GM12865 (cell line): ENCODE measurements at regions not wholly inside any gene's neighbourhood (a gene's known extent, or its start where the extent isn't known, plus 50 kb on each side); places are given as distances from the start of the nearest gene placed in this dataset.

Experiments used
- DNase-seq: peaks from one replicate; pipeline ENCODE4 v3.0.0; 2010; ENCODE audit warnings: low read depth
- H3K4me3 ChIP-seq: 2 replicates; pipeline ENCODE4 v1.5.1; 2011; ENCODE audit warnings: mild to moderate bottlenecking, low read depth, low read length, control low read depth
- CTCF ChIP-seq: IDR thresholded peaks from 2 replicates; pipeline ENCODE4 v1.5.1; 2011; ENCODE audit warnings: low read length, control low read depth, low read depth, inconsistent platforms; ENCODE audit not compliant: insufficient read depth; ENCODE audit errors: missing control alignments

DNA sequence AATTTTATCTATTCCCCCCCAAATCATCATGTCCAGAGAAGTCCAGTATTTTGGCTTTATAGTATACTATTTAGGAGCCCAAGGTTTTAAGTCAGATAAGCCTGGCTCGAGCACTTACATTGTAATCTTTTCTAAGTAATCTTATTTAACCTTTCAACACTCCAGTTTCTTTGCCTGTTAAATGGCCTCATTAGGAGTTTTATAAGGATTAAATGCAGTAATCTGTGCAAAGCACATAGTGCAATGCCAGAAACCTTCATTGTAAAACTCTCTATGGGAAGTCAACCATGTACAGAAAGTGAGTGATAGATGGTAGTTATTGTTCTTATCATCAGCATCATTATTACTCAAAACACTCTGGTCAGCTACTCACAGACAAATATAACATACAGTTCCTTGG lies 1330.4 kb downstream of the SLC16A7 start:
- no peak overlapping the region for H3K4me3 ChIP-seq
- no peak for DNase-seq
- no peak for TF ChIP-seq CTCF

- no peak for DNase-seq
Measured at GRCh38 chr12:60930151-60930550, 1330.1 kb upstream of the USP15 start.

DNA sequence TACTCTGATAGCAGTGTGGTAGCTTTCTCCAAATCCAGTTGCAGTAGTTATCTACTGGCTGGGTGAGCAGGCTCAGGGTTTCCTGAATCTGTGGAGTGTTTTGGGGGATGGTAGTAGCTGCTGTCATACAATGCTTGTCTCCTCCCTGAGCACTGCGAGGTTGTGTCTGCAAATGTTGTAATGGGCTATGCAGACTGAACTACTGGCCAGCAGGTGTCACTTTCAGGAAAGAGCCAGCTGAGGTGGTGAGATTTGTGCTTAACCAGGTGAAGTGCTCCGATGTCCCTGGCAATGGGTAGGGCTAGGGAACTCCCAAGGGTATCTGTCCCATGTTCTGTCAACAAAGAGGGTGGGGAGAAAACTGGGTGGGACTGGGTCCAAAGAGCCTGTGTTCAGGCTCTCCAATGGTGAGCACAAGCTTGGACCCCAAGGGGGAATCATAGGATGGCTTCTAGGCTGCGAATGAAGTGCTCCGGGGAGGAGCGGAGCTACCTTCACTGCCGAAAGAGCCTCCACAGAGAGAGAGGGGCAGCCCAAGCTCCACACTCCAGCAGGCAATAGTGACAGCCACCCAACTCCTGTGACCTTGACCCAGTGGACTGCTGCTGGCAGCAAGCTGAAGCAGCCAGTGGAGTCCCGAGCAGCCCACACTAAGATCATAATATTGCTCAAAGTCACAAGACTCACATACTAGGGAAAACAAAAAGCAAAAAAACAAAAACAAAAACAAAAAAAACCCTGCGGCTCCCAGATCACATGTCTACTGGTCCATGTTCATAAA lies 1324.0 kb upstream of the USP15 start:
- no peak for DNase-seq
- TF ChIP-seq CTCF: no peak
- H3K4me3 ChIP-seq: no peak overlapping the region

More at GRCh38 chr12:60930151-60930550, 1330.1 kb upstream of the USP15 start:
- H3K4me3 ChIP-seq: no peak overlapping the region
- TF ChIP-seq CTCF: no peak

DNA sequence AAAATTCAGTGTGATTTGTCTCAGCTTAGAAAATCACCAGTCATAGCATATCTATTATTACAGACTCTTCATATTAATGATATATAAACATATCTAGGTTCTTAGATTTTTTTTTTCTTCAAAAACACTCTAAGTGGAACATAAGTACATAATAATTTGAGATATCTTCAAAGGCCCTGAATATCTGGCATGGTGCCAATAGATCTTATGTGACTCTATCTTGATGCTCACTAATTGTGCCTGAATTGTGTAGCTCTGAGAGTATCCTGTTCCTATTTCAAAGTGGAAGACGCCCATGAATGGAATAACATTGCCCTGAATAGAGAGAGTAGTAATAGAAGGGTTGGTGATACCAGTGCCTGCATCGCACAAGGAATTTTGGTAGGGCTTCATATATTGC lies 1312.7 kb upstream of the USP15 start:
- DNase-seq: no peak
- H3K4me3 ChIP-seq: no peak overlapping the region
- no peak for TF ChIP-seq CTCF

DNA sequence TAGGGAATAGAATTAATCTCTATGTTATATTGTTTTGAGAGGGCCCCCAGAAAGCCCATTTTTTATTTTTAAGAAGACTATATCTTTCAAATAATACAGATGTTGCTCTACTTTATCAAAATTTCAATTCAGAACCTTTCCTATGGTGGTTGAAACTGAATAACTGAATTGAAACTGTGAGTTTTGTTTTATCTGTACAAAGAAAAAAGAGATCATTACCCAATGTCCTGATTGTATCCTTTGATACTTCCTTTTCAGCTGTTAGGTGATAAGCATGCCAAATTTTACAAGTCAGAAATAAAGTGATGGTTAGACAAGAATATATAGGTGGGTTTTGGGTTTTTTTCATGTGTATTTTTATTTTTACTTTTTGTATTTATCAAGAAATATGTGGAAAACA lies 1293.1 kb upstream of the USP15 start:
- no peak overlapping the region for H3K4me3 ChIP-seq
- no peak for DNase-seq
- no peak for TF ChIP-seq CTCF

- no peak overlapping the region for H3K4me3 ChIP-seq
- no peak for DNase-seq
- TF ChIP-seq CTCF: no peak
Measured at GRCh38 chr12:60977966-60978365, 1282.2 kb upstream of the USP15 start.

DNA sequence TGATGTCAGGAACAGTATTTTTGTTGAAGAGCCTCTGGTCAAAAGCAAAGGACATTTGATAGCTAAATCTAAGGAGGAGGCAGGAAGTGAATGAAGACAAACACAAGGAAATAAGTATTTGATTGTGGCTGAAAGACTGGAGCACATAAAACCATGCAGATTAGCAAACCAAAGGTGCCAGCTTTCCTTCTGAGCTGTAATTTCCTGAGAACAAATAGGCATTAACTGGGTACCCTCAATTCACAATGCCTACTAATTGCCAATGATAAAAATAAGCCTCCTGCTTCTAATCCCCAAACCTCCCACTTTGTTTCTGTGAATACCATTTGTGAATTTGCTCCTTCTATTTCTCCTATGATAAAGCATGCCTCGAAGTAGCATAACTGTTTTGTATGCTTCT lies 1279.6 kb upstream of the USP15 start:
- TF ChIP-seq CTCF: no peak
- H3K4me3 ChIP-seq: no peak overlapping the region
- DNase-seq: no peak
